ENCODE measurements at regions not wholly inside any gene's neighbourhood (a gene's known extent, or its start where the extent isn't known, plus 50 kb on each side); places are given as distances from the start of the nearest gene placed in this dataset.

- H3K27me3 ChIP-seq = no peaks in the 10 kb centered on the region
- H3K9me3 ChIP-seq = no peaks in the 10 kb centered on the region
- peak; percentile 81 for ATAC-seq
- no peak for TF ChIP-seq EP300 (IDR thresholded peaks at IDR 0.05)
- TF ChIP-seq POLR2A (IDR thresholded peaks at IDR 0.05) = peak; percentile 72 to 76
- TF ChIP-seq CTCF (IDR thresholded peaks at IDR 0.05) = peak; percentile 14 to 83 (median 64)
- TF ChIP-seq POLR2AphosphoS5 (IDR thresholded peaks at IDR 0.05) = peak; percentile 98
- no peaks in the 10 kb centered on the region for H3K36me3 ChIP-seq
- peaks cover 9 to 69% (median 12%) of the 10 kb centered on the region in 3 donors for H3K4me1 ChIP-seq
- 0% methylated on average over 6 of the region's 80 CpGs; no CpG with 5 or more reads in 1 of the 2 donors for WGBS, 2 donors (ENCODE audit: low coverage in 1 of 2)
- H3K4me3 ChIP-seq = peak overlapping the region; percentile 55 to 92
- peak overlapping the region; percentile 95 to 100 (median 98) for H3K27ac ChIP-seq
These were observed 224.8 kb upstream of the IL12A start for GRCh38 chr3:159763602-159764489.

GRCh38 chr3:159764490-159765029, 224.1 kb upstream of the IL12A start:
- no peaks in the 10 kb centered on the region for H3K27me3 ChIP-seq
- ATAC-seq = no peak
- H3K27ac ChIP-seq = peak overlapping the region; percentile 95 to 100 (median 98)
- no CpG with 5 or more reads among the region's 51 CpGs for WGBS, 2 donors (ENCODE audit: low coverage in 1 of 2)
- peaks cover 9 to 76% (median 12%) of the 10 kb centered on the region in 3 donors for H3K4me1 ChIP-seq
- H3K9me3 ChIP-seq = no peaks in the 10 kb centered on the region
- TF ChIP-seq POLR2AphosphoS5 (IDR thresholded peaks at IDR 0.05) = peak; percentile 71
- TF ChIP-seq EP300 (IDR thresholded peaks at IDR 0.05) = no peak
- H3K4me3 ChIP-seq = peak overlapping the region; percentile 55 to 92
- no peaks in the 10 kb centered on the region for H3K36me3 ChIP-seq

GRCh38 chr3:159765030-159765859, 223.4 kb upstream of the IL12A start:
- Histone ChIP-seq H3K27me3 (no peaks in the 10 kb centered on the region), H3K4me3 (peak overlapping the region; percentile 55 to 92), H3K27ac (peak overlapping the region; percentile 95 to 100 (median 98)), H3K36me3 (no peaks in the 10 kb centered on the region), H3K4me1 (peaks cover 9 to 79% (median 12%) of the 10 kb centered on the region in 3 donors), H3K9me3 (no peaks in the 10 kb centered on the region)
- 0% methylated on average over 12 to 20 of the region's 47 CpGs for WGBS, 2 donors (ENCODE audit: low coverage in 1 of 2)
- no peak for TF ChIP-seq EP300 (IDR thresholded peaks at IDR 0.05)
- peak; percentile 94 for TF ChIP-seq POLR2AphosphoS5 (IDR thresholded peaks at IDR 0.05)
- peak in 1 of 4 experiments; percentile 34 for TF ChIP-seq CTCF (IDR thresholded peaks at IDR 0.05)
- TF ChIP-seq POLR2A (IDR thresholded peaks at IDR 0.05) = peak; percentile 28 to 44
- peak; percentile 53 for ATAC-seq

GRCh38 chr3:159765860-159766294, 222.8 kb upstream of the IL12A start:
- Histone ChIP-seq H3K36me3 (no peaks in the 10 kb centered on the region), H3K4me1 (peaks cover 9 to 80% (median 12%) of the 10 kb centered on the region in 3 donors), H3K9me3 (no peaks in the 10 kb centered on the region), H3K4me3 (peak overlapping the region; percentile 55 to 92), H3K27ac (peak overlapping the region; percentile 95 to 100 (median 98)), H3K27me3 (no peaks in the 10 kb centered on the region)
- ATAC-seq = no peak
- WGBS, 2 donors (ENCODE audit: low coverage in 1 of 2) = 37 to 39% methylated on average over 4 to 5 of the region's 5 CpGs
- TF ChIP-seq POLR2AphosphoS5 (IDR thresholded peaks at IDR 0.05) (peak; percentile 91), POLR2A (IDR thresholded peaks at IDR 0.05) (no peak), EP300 (IDR thresholded peaks at IDR 0.05) (no peak), CTCF (IDR thresholded peaks at IDR 0.05) (no peak)

Measured in gastroesophageal sphincter (tissue), 4 donors.